B cell (primary cell): ENCODE measurements at regions not wholly inside any gene's neighbourhood (a gene's known extent, or its start where the extent isn't known, plus 50 kb on each side); places are given as distances from the start of the nearest gene placed in this dataset.
A peak's percentile ranks its signal among the peaks of the same experiment; 100 is the strongest.

Source experiments
- ATAC-seq: fragments of 200-7000 bp; cut with Tn5 transposase; one replicate; pipeline ENCODE4 v1.10.0; 2021; ENCODE audit warnings: low read depth, mild to moderate bottlenecking, moderate number of reproducible peaks, moderate library complexity
- CTCF ChIA-PET: fragments of 350-600 bp; sonication (Branson Sonifier 250); formaldehyde crosslinking; loops from one replicate; lab custom pipeline; 2021; ENCODE audit warnings: antibody characterized with exemption, inconsistent platforms; lab: Charles Lee
- POLR2A ChIA-PET: fragments of 350-600 bp; sonication (Branson Sonifier 250); formaldehyde crosslinking; loops from one replicate; lab custom pipeline; 2021; ENCODE audit warnings: antibody characterized with exemption; lab: Charles Lee
- DNase-seq: peaks from one replicate; pipeline ENCODE4 v3.0.0; 2013
- H2AFZ ChIP-seq: 2 replicates; pipeline ENCODE4 v1.6.1; 2012; ENCODE audit warnings: mild to moderate bottlenecking, low read depth, low read length; ENCODE audit not compliant: insufficient read depth, poor library complexity, severe bottlenecking
- H3K27ac ChIP-seq, 2 donors: 1 replicate in 1 of 2; 2 replicates in 1 of 2; pipeline ENCODE4 v1.5.1; 2012 to 2013; ENCODE audit warnings: low read length in 2 of 2, mild to moderate bottlenecking in 2 of 2, moderate library complexity in 1 of 2
- H3K27me3 ChIP-seq, 4 experiments: fragments of 200-600 bp in 1 of 4; sonication (generic) in 1 of 4; replicated peaks in 1 of 4; 1 replicate in 2 of 4; 2 replicates in 2 of 4; pipeline versions ENCODE4 v1.6.1 to v1.7.0; 2013 to 2016; ENCODE audit warnings: low read length in 3 of 4, mild to moderate bottlenecking in 2 of 4, mixed read lengths in 1 of 4, moderate library complexity in 1 of 4; ENCODE audit not compliant: insufficient read depth in 4 of 4, control insufficient read depth in 3 of 4; ENCODE audit errors: control extremely low read depth in 1 of 4
- H3K36me3 ChIP-seq, 2 experiments: replicated peaks in 1 of 2; 1 replicate in 1 of 2; 2 replicates in 1 of 2; pipeline versions ENCODE4 v1.6.1 to v1.7.1; 2013; ENCODE audit warnings: low read length in 1 of 2; ENCODE audit not compliant: insufficient read depth in 2 of 2, control insufficient read depth in 1 of 2; ENCODE audit errors: control extremely low read depth in 1 of 2, extremely low read depth in 1 of 2
- H3K4me1 ChIP-seq, 2 donors: fragments of 200-600 bp in 1 of 2; sonication (generic) in 1 of 2; 1 replicate in 1 of 2; 2 replicates in 1 of 2; pipeline versions ENCODE4 v1.5.1 to v1.6.1; 2013 to 2017; ENCODE audit warnings: low read length in 2 of 2; ENCODE audit not compliant: control insufficient read depth in 2 of 2, insufficient read depth in 2 of 2
- H3K4me2 ChIP-seq: replicated peaks from 2 replicates; pipeline ENCODE3; 2012; ENCODE audit warnings: mild to moderate bottlenecking, low read depth, low read length; ENCODE audit not compliant: poor library complexity, severe bottlenecking
- H3K4me3 ChIP-seq, 5 experiments: fragments of 200-600 bp in 1 of 5; sonication (generic) in 1 of 5; 1 replicate in 3 of 5; 2 replicates in 2 of 5; pipeline versions ENCODE4 v1.5.1 to v1.7.0; 2011 to 2016; ENCODE audit warnings: low read length in 4 of 5, mild to moderate bottlenecking in 4 of 5, low read depth in 2 of 5, control low read depth in 1 of 5, moderate library complexity in 1 of 5; ENCODE audit not compliant: insufficient read depth in 1 of 5; ENCODE audit errors: control extremely low read depth in 1 of 5, extremely low read depth in 1 of 5
- H3K79me2 ChIP-seq: fragments of 200-600 bp; sonication (generic); one replicate; pipeline ENCODE4 v1.6.0; 2016; ENCODE audit warnings: low read length; ENCODE audit not compliant: control insufficient read depth, insufficient read depth
- H3K9ac ChIP-seq: fragments of 200-600 bp; sonication (generic); 2 replicates; pipeline ENCODE4 v1.6.1; 2017; ENCODE audit warnings: mild to moderate bottlenecking, low read length, moderate library complexity
- H3K9me3 ChIP-seq, 3 donors: one replicate each; pipeline versions ENCODE4 v1.6.1 to v1.7.1; 2013; ENCODE audit warnings: low read length in 2 of 3; ENCODE audit not compliant: control insufficient read depth in 2 of 3, insufficient read depth in 1 of 3; ENCODE audit errors: control extremely low read depth in 1 of 3
- H4K20me1 ChIP-seq: 2 replicates; pipeline ENCODE4 v1.6.0; 2012; ENCODE audit warnings: mild to moderate bottlenecking, low read length; ENCODE audit not compliant: insufficient read depth, control insufficient read depth, poor library complexity, severe bottlenecking
- H3K27ac Mint-ChIP-seq: one replicate; pipeline ENCODE4 v1.8.0; 2021; ENCODE audit warnings: mixed read lengths
- H3K27me3 Mint-ChIP-seq: one replicate; pipeline ENCODE4 v1.8.0; 2021; ENCODE audit warnings: mixed read lengths
- H3K4me1 Mint-ChIP-seq: one replicate; pipeline ENCODE4 v1.8.0; 2021; ENCODE audit warnings: mixed read lengths
- H3K4me3 Mint-ChIP-seq: one replicate; pipeline ENCODE4 v1.8.0; 2021; ENCODE audit warnings: mixed read lengths
- H3K9me3 Mint-ChIP-seq: one replicate; pipeline ENCODE4 v1.8.0; 2022; ENCODE audit warnings: mixed read lengths; ENCODE audit not compliant: insufficient read depth
- EZH2 ChIP-seq: IDR thresholded peaks from 2 replicates; pipeline ENCODE4 v1.6.1; 2012; ENCODE audit warnings: borderline replicate concordance, low read depth, mild to moderate bottlenecking, moderate library complexity, low read length; ENCODE audit not compliant: insufficient read depth, poor library complexity, severe bottlenecking
- WGBS: methylation state at CpG from one replicate; pipeline ENCODE4 v1.1.5; 2013; ENCODE audit warnings: missing lambda C conversion rate; ENCODE audit not compliant: insufficient coverage; 5-methylcytosine and 5-hydroxymethylcytosine counted together
- intact Hi-C: fragments of 100-400 bp; cut with micrococcal nuclease; formaldehyde crosslinking; loops from one replicate; pipeline ENCODE4 v1.10.0; 2022
- TF ChIP-seq, protein P1 (sequence below): fragments of 200-600 bp; IDR thresholded peaks from one replicate; pipeline ENCODE4 v1.8.0; 2022; ENCODE audit warnings: antibody characterized with exemption, mild to moderate bottlenecking

DNA sequence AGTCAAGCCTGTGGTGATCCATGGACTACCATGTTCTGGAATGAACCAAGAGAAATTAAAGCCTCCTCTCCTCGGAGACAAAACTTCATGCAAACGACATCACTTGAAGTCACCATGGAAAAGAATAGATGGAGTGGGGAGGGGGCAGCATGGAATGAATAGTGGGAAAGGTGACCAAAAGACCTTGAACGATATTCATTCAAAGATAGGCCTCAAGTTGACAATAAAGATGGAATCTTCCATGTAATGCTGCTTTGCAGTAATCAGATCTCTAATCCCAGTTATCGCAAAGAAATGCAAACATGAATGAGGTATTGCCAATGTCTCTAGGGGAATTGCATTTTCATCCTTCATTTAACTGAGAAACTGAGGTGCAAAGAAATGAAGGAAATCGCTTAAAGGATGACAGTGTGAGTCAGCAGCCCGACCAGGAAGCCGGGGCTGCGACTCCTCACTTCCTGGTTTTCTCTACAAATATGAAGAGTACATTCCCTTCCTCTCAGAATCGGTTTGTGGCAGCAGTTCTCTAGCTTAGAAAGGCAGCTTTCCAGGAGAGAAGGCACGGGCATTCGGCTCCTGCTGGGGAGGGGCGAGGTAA lies 65.6 kb upstream of the RREB1 start:
- intact Hi-C loops = no loop called here
- H3K36me3 ChIP-seq = no peaks in the 10 kb centered on the region
- H3K4me1 ChIP-seq = peaks cover 17 to 22% of the 10 kb centered on the region in 2 donors
- ATAC-seq (no peak), DNase-seq (no peak)
- no peak overlapping the region for H3K4me3 ChIP-seq
- H3K79me2 ChIP-seq = no peaks in the 10 kb centered on the region
- H2AFZ ChIP-seq = peak overlapping the region; percentile 64
- POLR2A ChIA-PET = interaction anchor here (0.6 kb wide), 1 partner anchor 103 kb away, joined by 3 read pairs; no protein-coding TSS in a partner anchor
- H3K9ac ChIP-seq = peak overlapping the region; percentile 15
- H3K9me3 Mint-ChIP-seq = no peaks in the 10 kb centered on the region
- H3K27ac Mint-ChIP-seq = peak overlapping the region; percentile 86
- CTCF ChIA-PET = interaction anchor here (0.8 kb wide), 1 partner anchor 31 kb away, joined by 3 read pairs; no protein-coding TSS in a partner anchor
- no peaks in the 10 kb centered on the region for H3K9me3 ChIP-seq
- peak overlapping the region in 1 of 2 donors; percentile 37 for H3K27ac ChIP-seq
- no peaks in the 10 kb centered on the region for H3K27me3 ChIP-seq
- H3K27me3 Mint-ChIP-seq = no peaks in the 10 kb centered on the region
- H3K4me3 Mint-ChIP-seq = peak overlapping the region; percentile 80
- peaks cover 25% of the 10 kb centered on the region for H3K4me1 Mint-ChIP-seq
- peak overlapping the region; percentile 61 for H3K4me2 ChIP-seq
- TF ChIP-seq EZH2 = no peak
- TF ChIP-seq, protein P1, sequence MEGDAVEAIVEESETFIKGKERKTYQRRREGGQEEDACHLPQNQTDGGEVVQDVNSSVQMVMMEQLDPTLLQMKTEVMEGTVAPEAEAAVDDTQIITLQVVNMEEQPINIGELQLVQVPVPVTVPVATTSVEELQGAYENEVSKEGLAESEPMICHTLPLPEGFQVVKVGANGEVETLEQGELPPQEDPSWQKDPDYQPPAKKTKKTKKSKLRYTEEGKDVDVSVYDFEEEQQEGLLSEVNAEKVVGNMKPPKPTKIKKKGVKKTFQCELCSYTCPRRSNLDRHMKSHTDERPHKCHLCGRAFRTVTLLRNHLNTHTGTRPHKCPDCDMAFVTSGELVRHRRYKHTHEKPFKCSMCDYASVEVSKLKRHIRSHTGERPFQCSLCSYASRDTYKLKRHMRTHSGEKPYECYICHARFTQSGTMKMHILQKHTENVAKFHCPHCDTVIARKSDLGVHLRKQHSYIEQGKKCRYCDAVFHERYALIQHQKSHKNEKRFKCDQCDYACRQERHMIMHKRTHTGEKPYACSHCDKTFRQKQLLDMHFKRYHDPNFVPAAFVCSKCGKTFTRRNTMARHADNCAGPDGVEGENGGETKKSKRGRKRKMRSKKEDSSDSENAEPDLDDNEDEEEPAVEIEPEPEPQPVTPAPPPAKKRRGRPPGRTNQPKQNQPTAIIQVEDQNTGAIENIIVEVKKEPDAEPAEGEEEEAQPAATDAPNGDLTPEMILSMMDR = no peak
- 56% methylated on average over 10 of the region's 12 CpGs for WGBS
- H4K20me1 ChIP-seq = no peaks in the 10 kb centered on the region

DNA sequence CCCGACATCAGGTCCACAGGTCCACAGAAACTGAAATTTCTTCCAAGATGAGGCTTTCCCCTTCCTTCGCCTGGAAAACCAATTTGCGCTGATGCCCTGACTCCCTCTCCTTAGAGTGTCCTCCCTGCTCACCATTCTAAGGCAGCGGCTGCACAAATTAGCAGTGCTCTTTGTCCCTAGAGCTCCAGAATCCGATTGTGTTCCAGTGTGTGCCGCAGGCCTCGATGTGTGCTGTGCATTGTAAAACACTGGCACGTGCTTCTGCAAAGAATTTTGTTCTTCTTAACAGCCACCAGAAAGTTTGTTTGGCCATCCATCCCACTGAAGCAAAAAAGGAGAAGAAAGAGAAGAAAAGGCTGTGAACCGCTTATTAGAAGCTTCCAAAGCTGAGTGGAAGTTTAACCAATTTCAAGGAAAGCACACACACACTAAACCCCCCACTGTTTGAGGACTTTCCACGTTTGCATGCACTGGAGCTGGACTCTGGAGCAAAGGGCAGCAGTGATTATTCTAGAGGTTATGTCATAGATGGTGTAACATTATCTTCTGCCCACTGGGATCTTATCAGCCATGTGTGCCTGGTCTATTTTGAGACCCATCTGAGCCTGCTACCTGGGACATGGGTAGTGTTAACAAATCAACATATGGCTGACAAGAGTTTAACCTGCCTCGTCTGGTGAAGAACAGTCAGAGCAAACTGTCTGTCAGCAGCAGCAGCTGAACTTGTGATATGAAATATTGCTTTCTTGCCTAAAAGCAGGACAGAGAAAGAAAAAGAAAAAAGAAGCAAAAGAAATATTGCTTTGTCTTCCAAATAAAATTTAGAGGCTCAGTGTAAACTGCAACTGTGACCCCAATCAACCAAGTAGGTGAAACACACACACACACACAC lies 64.9 kb upstream of the RREB1 start:
- H3K27ac ChIP-seq = no peak overlapping the region
- no peaks in the 10 kb centered on the region for H3K79me2 ChIP-seq
- ATAC-seq = no peak
- no peak overlapping the region for H3K4me3 ChIP-seq
- TF ChIP-seq, protein P1 = no peak
- TF ChIP-seq EZH2 = no peak
- no peaks in the 10 kb centered on the region for H3K9me3 Mint-ChIP-seq
- intact Hi-C loops = no loop called here
- no peaks in the 10 kb centered on the region for H3K9me3 ChIP-seq
- H3K4me1 ChIP-seq = peaks cover 17 to 22% of the 10 kb centered on the region in 2 donors
- H3K27ac Mint-ChIP-seq = peak overlapping the region; percentile 42
- H3K4me1 Mint-ChIP-seq = peaks cover 25% of the 10 kb centered on the region
- H3K27me3 Mint-ChIP-seq = no peaks in the 10 kb centered on the region
- POLR2A ChIA-PET = interaction anchor here (0.6 kb wide), 2 partner anchors 11 to 102 kb away, joined by 3 to 6 read pairs; no protein-coding TSS in a partner anchor
- H3K4me2 ChIP-seq = no peak overlapping the region
- no peaks in the 10 kb centered on the region for H3K27me3 ChIP-seq
- no peak for DNase-seq
- H2AFZ ChIP-seq = peak overlapping the region; percentile 64
- 92% methylated on average over 8 of the region's 11 CpGs for WGBS
- CTCF ChIA-PET = interaction anchor here (0.8 kb wide), 1 partner anchor 31 kb away, joined by 3 read pairs; no protein-coding TSS in a partner anchor
- no peak overlapping the region for H3K4me3 Mint-ChIP-seq
- no peak overlapping the region for H3K9ac ChIP-seq
- H3K36me3 ChIP-seq = no peaks in the 10 kb centered on the region
- H4K20me1 ChIP-seq = no peaks in the 10 kb centered on the region
